ENCODE measurements at regions not wholly inside any gene's neighbourhood (a gene's known extent, or its start where the extent isn't known, plus 50 kb on each side); places are given as distances from the start of the nearest gene placed in this dataset.

GRCh38 chr3:102133376-102133775, 284.1 kb downstream of the NFKBIZ start:
- no peak for DNase-seq (ENCODE audit: low read depth)

GRCh38 chr3:102135316-102135715, 286.0 kb downstream of the NFKBIZ start:
- no peak for DNase-seq (ENCODE audit: low read depth)
- H3K4me3 ChIP-seq (ENCODE audit: low read depth, low read length), result no peak overlapping the region

More at GRCh38 chr3:102133376-102133775, 284.1 kb downstream of the NFKBIZ start:
- H3K4me3 ChIP-seq (ENCODE audit: low read depth, low read length), result no peak overlapping the region

GRCh38 chr3:102136183-102136582, 286.9 kb downstream of the NFKBIZ start:
- DNase-seq (ENCODE audit: low read depth), result no peak
- no peak overlapping the region for H3K4me3 ChIP-seq (ENCODE audit: low read depth, low read length)

- DNase-seq (ENCODE audit: low read depth), result no peak
- no peak overlapping the region for H3K4me3 ChIP-seq (ENCODE audit: low read depth, low read length)
Measured at GRCh38 chr3:102140116-102140515, 290.8 kb downstream of the NFKBIZ start.

- DNase-seq (ENCODE audit: low read depth), result no peak
Measured at GRCh38 chr3:102141096-102141927, 292.0 kb downstream of the NFKBIZ start.

GRCh38 chr3:102141928-102142239, 292.6 kb downstream of the NFKBIZ start:
- no peak for DNase-seq (ENCODE audit: low read depth)
- H3K4me3 ChIP-seq (ENCODE audit: low read depth, low read length), result no peak overlapping the region

More at GRCh38 chr3:102141096-102141927, 292.0 kb downstream of the NFKBIZ start:
- no peak overlapping the region for H3K4me3 ChIP-seq (ENCODE audit: low read depth, low read length)

GRCh38 chr3:102142379-102143060, 292.3 kb upstream of the ZPLD1 start:
- no peak overlapping the region for H3K4me3 ChIP-seq (ENCODE audit: low read depth, low read length)
- peak; percentile 46 for DNase-seq (ENCODE audit: low read depth)

- DNase-seq (ENCODE audit: low read depth), result no peak
- no peak overlapping the region for H3K4me3 ChIP-seq (ENCODE audit: low read depth, low read length)
Measured at GRCh38 chr3:102143536-102143935, 291.3 kb upstream of the ZPLD1 start.

- DNase-seq (ENCODE audit: low read depth), result no peak
- no peak overlapping the region for H3K4me3 ChIP-seq (ENCODE audit: low read depth, low read length)
Measured at GRCh38 chr3:102144063-102144462, 290.8 kb upstream of the ZPLD1 start.

- DNase-seq (ENCODE audit: low read depth), result no peak
- H3K4me3 ChIP-seq (ENCODE audit: low read depth, low read length), result no peak overlapping the region
Measured at GRCh38 chr3:102148598-102149337, 286.0 kb upstream of the ZPLD1 start.

GRCh38 chr3:102151935-102152334, 282.9 kb upstream of the ZPLD1 start:
- DNase-seq (ENCODE audit: low read depth), result no peak
- H3K4me3 ChIP-seq (ENCODE audit: low read depth, low read length), result no peak overlapping the region

GRCh38 chr3:102156426-102156825, 278.4 kb upstream of the ZPLD1 start:
- H3K4me3 ChIP-seq (ENCODE audit: low read depth, low read length), result no peak overlapping the region
- peak; percentile 75 for DNase-seq (ENCODE audit: low read depth)

GRCh38 chr3:102158080-102158740, 276.6 kb upstream of the ZPLD1 start:
- no peak overlapping the region for H3K4me3 ChIP-seq (ENCODE audit: low read depth, low read length)
- no peak for DNase-seq (ENCODE audit: low read depth)

- no peak overlapping the region for H3K4me3 ChIP-seq (ENCODE audit: low read depth, low read length)
- DNase-seq (ENCODE audit: low read depth), result no peak
Measured at GRCh38 chr3:102159810-102160451, 274.9 kb upstream of the ZPLD1 start.

- no peak overlapping the region for H3K4me3 ChIP-seq (ENCODE audit: low read depth, low read length)
Measured at GRCh38 chr3:102161384-102162006, 273.3 kb upstream of the ZPLD1 start.

GRCh38 chr3:102162251-102162650, 272.6 kb upstream of the ZPLD1 start:
- DNase-seq (ENCODE audit: low read depth), result no peak
- no peak overlapping the region for H3K4me3 ChIP-seq (ENCODE audit: low read depth, low read length)

More at GRCh38 chr3:102161384-102162006, 273.3 kb upstream of the ZPLD1 start:
- DNase-seq (ENCODE audit: low read depth), result no peak

- DNase-seq (ENCODE audit: low read depth), result peak; percentile 75
- H3K4me3 ChIP-seq (ENCODE audit: low read depth, low read length), result no peak overlapping the region
Measured at GRCh38 chr3:102163039-102163817, 271.6 kb upstream of the ZPLD1 start.

- no peak overlapping the region for H3K4me3 ChIP-seq (ENCODE audit: low read depth, low read length)
- no peak for DNase-seq (ENCODE audit: low read depth)
Measured at GRCh38 chr3:102163818-102164154, 271.0 kb upstream of the ZPLD1 start.
